DOHH2 (cell line): ENCODE measurements at regions not wholly inside any gene's neighbourhood (a gene's known extent, or its start where the extent isn't known, plus 50 kb on each side); places are given as distances from the start of the nearest gene placed in this dataset.

Source experiments
- H3F3A ChIP-seq: fragments of 200-600 bp; sonication (generic), shearing (Covaris generic); 2 replicates; pipeline ENCODE4 v1.6.0; 2016; ENCODE audit warnings: antibody characterized with exemption, mild to moderate bottlenecking; ENCODE audit not compliant: control insufficient read depth, insufficient read depth
- H3K27ac ChIP-seq: fragments of 200-600 bp; sonication (generic); 2 replicates; pipeline ENCODE4 v1.5.1; 2014; ENCODE audit warnings: low read depth, mild to moderate bottlenecking, low read length, moderate library complexity
- H3K27me3 ChIP-seq: fragments of 200-600 bp; sonication (generic); 2 replicates; pipeline ENCODE4 v1.6.1; 2014; ENCODE audit warnings: mild to moderate bottlenecking, low read length, mixed read lengths; ENCODE audit not compliant: control insufficient read depth
- H3K36me3 ChIP-seq: fragments of 200-600 bp; sonication (generic); 2 replicates; pipeline ENCODE4 v1.6.1; 2014; ENCODE audit warnings: mild to moderate bottlenecking, low read length, moderate library complexity, mixed read lengths; ENCODE audit not compliant: control insufficient read depth
- H3K4me1 ChIP-seq: fragments of 200-600 bp; sonication (generic); 2 replicates; pipeline ENCODE4 v1.6.1; 2014; ENCODE audit warnings: mild to moderate bottlenecking, low read length, mixed read lengths; ENCODE audit not compliant: control insufficient read depth
- H3K4me2 ChIP-seq: fragments of 200-600 bp; sonication (generic); 2 replicates; pipeline ENCODE4 v1.6.0; 2014; ENCODE audit warnings: mild to moderate bottlenecking, low read length, moderate library complexity
- H3K4me3 ChIP-seq: fragments of 200-600 bp; sonication (generic); 2 replicates; pipeline ENCODE4 v1.5.1; 2014; ENCODE audit warnings: mild to moderate bottlenecking, low read length, mixed read lengths
- H3K79me2 ChIP-seq: fragments of 200-600 bp; sonication (generic); 2 replicates; pipeline ENCODE4 v1.6.1; 2014; ENCODE audit warnings: mild to moderate bottlenecking, low read length, mixed read lengths; ENCODE audit not compliant: control insufficient read depth
- H3K9me2 ChIP-seq: fragments of 200-600 bp; sonication (generic); replicated peaks from 2 replicates; pipeline ENCODE4 v1.6.1; 2014; ENCODE audit warnings: mild to moderate bottlenecking, low read length, mixed read lengths; ENCODE audit not compliant: control insufficient read depth
- H3K9me3 ChIP-seq: fragments of 200-600 bp; sonication (generic); 2 replicates; pipeline ENCODE4 v1.6.1; 2014; ENCODE audit warnings: antibody characterized with exemption, low read length, mixed read lengths; ENCODE audit not compliant: control insufficient read depth, insufficient read depth
- H4K20me1 ChIP-seq: fragments of 200-600 bp; sonication (generic); 2 replicates; pipeline ENCODE4 v1.6.0; 2014; ENCODE audit warnings: low read depth, mild to moderate bottlenecking, antibody characterized with exemption, low read length, moderate library complexity; ENCODE audit not compliant: control insufficient read depth, insufficient read depth
- EZH2phosphoT487 ChIP-seq: fragments of 200-600 bp; sonication (generic); IDR thresholded peaks from 2 replicates; pipeline ENCODE4 v1.6.1; 2017; ENCODE audit warnings: borderline replicate concordance, mild to moderate bottlenecking, antibody characterized with exemption, low read length, moderate library complexity, mixed read lengths
- TF ChIP-seq, protein P1 (sequence below): fragments of 200-600 bp; sonication (generic); IDR thresholded peaks from one replicate; pipeline ENCODE4 v1.5.1; 2014; ENCODE audit warnings: antibody characterized with exemption, mild to moderate bottlenecking, low read depth, low read length; ENCODE audit not compliant: poor library complexity, severe bottlenecking

DNA sequence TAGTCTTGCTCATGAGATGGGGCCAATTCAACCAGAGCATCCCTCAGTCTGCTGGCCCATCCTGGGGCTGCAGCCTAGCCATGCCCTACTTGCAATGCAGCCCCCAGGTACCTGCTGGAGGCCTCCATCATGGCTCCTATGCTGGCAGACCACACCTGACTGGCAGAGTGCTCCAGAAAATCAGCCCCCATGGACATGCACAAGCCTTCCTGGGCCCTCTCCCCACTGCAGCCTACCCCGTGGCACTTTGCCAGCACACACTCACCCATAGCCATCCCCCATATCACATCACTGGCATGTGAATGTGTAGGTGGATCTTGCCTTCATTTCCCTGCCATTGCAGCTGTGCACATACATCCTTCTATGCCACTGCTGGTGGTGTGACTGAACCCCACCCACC lies 381.8 kb downstream of the UBE2NL start:
- Histone ChIP-seq H3K27ac (no peak overlapping the region), H3K9me2 (no peaks in the 10 kb centered on the region), H3K27me3 (no peaks in the 10 kb centered on the region), H3K4me2 (no peak overlapping the region), H3K36me3 (no peaks in the 10 kb centered on the region), H3K9me3 (no peaks in the 10 kb centered on the region), H3K4me1 (no peaks in the 10 kb centered on the region), H3K4me3 (no peak overlapping the region), H3F3A (no peaks in the 10 kb centered on the region), H4K20me1 (no peaks in the 10 kb centered on the region), H3K79me2 (no peaks in the 10 kb centered on the region)
- TF ChIP-seq, protein P1, sequence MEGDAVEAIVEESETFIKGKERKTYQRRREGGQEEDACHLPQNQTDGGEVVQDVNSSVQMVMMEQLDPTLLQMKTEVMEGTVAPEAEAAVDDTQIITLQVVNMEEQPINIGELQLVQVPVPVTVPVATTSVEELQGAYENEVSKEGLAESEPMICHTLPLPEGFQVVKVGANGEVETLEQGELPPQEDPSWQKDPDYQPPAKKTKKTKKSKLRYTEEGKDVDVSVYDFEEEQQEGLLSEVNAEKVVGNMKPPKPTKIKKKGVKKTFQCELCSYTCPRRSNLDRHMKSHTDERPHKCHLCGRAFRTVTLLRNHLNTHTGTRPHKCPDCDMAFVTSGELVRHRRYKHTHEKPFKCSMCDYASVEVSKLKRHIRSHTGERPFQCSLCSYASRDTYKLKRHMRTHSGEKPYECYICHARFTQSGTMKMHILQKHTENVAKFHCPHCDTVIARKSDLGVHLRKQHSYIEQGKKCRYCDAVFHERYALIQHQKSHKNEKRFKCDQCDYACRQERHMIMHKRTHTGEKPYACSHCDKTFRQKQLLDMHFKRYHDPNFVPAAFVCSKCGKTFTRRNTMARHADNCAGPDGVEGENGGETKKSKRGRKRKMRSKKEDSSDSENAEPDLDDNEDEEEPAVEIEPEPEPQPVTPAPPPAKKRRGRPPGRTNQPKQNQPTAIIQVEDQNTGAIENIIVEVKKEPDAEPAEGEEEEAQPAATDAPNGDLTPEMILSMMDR, result no peak
- TF ChIP-seq EZH2phosphoT487, result no peak

DNA sequence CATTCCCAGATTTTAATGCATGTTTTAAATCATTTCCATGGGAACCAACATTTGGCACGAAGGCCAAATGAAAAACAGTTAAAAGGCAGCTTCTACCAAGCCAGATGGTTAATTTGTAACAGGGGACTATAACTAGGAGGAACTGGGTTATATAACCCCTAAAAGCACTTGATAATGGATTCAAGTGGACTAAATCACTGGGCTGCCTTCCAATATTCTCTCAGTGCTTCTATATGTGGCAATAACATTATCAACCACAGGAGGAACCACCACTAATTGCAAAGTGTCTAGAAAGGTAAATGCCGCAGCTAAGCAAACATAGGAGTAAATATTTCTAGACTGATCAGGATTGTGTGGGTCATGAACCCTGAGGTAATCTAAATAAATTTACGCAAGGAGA lies 391.5 kb downstream of the UBE2NL start:
- no peaks in the 10 kb centered on the region for H3F3A ChIP-seq
- H3K79me2 ChIP-seq, result no peaks in the 10 kb centered on the region
- H3K4me2 ChIP-seq, result no peak overlapping the region
- no peak overlapping the region for H3K4me3 ChIP-seq
- no peaks in the 10 kb centered on the region for H3K4me1 ChIP-seq
- H4K20me1 ChIP-seq, result no peaks in the 10 kb centered on the region
- H3K36me3 ChIP-seq, result no peaks in the 10 kb centered on the region
- no peaks in the 10 kb centered on the region for H3K9me2 ChIP-seq
- H3K27ac ChIP-seq, result no peak overlapping the region
- TF ChIP-seq EZH2phosphoT487, result no peak
- TF ChIP-seq, protein P1, result no peak
- H3K9me3 ChIP-seq, result no peaks in the 10 kb centered on the region
- H3K27me3 ChIP-seq, result no peaks in the 10 kb centered on the region

DNA sequence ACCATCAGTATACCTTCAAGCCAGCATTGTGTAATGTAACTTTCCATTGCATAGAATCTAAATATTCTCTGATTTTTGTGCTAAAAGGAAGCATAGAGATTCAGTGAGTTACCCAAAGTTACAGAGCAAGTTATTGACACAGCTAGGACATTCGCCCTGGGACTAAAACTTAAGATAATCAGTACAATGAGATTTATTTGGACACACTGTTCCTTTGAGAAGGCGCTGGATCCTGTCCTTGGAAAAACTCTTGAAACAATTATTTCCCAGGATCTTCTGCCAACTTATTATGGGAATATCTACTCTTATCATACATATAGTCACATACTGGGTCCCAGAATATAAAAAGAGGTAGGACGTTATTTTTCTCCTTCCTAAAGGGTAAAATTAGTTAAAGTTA lies 392.0 kb downstream of the UBE2NL start:
- no peaks in the 10 kb centered on the region for H3K27me3 ChIP-seq
- no peak overlapping the region for H3K4me3 ChIP-seq
- H3K36me3 ChIP-seq, result no peaks in the 10 kb centered on the region
- H3F3A ChIP-seq, result no peaks in the 10 kb centered on the region
- no peak for TF ChIP-seq EZH2phosphoT487
- TF ChIP-seq, protein P1, result no peak
- H3K27ac ChIP-seq, result no peak overlapping the region
- no peaks in the 10 kb centered on the region for H3K4me1 ChIP-seq
- no peaks in the 10 kb centered on the region for H4K20me1 ChIP-seq
- H3K4me2 ChIP-seq, result no peak overlapping the region
- H3K9me2 ChIP-seq, result no peaks in the 10 kb centered on the region
- H3K9me3 ChIP-seq, result no peaks in the 10 kb centered on the region
- no peaks in the 10 kb centered on the region for H3K79me2 ChIP-seq

DNA sequence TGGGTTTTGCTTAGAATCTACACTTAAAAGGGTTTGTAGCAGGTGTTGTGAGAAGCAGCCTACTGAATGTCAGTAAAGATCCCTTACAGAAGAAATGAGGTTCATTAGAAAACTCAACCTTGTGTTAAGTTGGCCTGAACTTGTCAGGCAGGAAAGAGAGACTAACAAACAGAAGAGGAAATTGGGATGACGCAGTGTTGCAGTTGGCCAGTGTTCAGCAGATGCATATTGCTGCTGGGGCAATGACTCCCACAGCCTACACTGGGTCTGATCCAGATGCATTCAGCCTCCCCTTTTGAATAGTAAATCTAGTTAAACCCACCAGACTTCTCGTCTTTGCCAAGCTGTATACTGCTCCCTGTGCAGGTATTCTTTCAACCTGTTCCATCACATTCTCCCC lies 409.4 kb downstream of the UBE2NL start:
- Histone ChIP-seq H3K4me3 (no peak overlapping the region), H3K36me3 (no peaks in the 10 kb centered on the region), H3K9me3 (no peaks in the 10 kb centered on the region), H3K79me2 (no peaks in the 10 kb centered on the region), H3K27me3 (no peaks in the 10 kb centered on the region), H3K27ac (no peak overlapping the region), H3K4me1 (no peaks in the 10 kb centered on the region), H4K20me1 (no peaks in the 10 kb centered on the region), H3F3A (no peaks in the 10 kb centered on the region), H3K9me2 (no peaks in the 10 kb centered on the region), H3K4me2 (no peak overlapping the region)
- TF ChIP-seq EZH2phosphoT487, result no peak
- TF ChIP-seq, protein P1, result no peak
